SK-N-SH (cell line): ENCODE measurements at regions not wholly inside any gene's neighbourhood (a gene's known extent, or its start where the extent isn't known, plus 50 kb on each side); places are given as distances from the start of the nearest gene placed in this dataset.

Source experiments
- CTCF ChIP-seq: fragments of 200-600 bp; sonication (generic); IDR thresholded peaks from 2 replicates; pipeline ENCODE4 v1.6.1; 2017; ENCODE audit warnings: antibody characterized with exemption, mild to moderate bottlenecking, moderate library complexity
- TAF1 ChIP-seq: IDR thresholded peaks from 2 replicates; pipeline ENCODE4 v1.6.1; 2012; ENCODE audit warnings: low read depth, mild to moderate bottlenecking, low read length, moderate library complexity, borderline replicate concordance
- TF ChIP-seq, protein P1 (sequence below): IDR thresholded peaks from 2 replicates; pipeline ENCODE4 v1.6.1; 2012; ENCODE audit warnings: mild to moderate bottlenecking, low read depth, low read length, moderate library complexity

GRCh38 chr12:58978717-58979116 is 58.4 kb upstream of the LRIG3 start:
- TF ChIP-seq, protein P1, sequence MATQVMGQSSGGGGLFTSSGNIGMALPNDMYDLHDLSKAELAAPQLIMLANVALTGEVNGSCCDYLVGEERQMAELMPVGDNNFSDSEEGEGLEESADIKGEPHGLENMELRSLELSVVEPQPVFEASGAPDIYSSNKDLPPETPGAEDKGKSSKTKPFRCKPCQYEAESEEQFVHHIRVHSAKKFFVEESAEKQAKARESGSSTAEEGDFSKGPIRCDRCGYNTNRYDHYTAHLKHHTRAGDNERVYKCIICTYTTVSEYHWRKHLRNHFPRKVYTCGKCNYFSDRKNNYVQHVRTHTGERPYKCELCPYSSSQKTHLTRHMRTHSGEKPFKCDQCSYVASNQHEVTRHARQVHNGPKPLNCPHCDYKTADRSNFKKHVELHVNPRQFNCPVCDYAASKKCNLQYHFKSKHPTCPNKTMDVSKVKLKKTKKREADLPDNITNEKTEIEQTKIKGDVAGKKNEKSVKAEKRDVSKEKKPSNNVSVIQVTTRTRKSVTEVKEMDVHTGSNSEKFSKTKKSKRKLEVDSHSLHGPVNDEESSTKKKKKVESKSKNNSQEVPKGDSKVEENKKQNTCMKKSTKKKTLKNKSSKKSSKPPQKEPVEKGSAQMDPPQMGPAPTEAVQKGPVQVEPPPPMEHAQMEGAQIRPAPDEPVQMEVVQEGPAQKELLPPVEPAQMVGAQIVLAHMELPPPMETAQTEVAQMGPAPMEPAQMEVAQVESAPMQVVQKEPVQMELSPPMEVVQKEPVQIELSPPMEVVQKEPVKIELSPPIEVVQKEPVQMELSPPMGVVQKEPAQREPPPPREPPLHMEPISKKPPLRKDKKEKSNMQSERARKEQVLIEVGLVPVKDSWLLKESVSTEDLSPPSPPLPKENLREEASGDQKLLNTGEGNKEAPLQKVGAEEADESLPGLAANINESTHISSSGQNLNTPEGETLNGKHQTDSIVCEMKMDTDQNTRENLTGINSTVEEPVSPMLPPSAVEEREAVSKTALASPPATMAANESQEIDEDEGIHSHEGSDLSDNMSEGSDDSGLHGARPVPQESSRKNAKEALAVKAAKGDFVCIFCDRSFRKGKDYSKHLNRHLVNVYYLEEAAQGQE: no peak
- TF ChIP-seq TAF1 (no peak), CTCF (no peak)
